HEK293 (cell line): ENCODE measurements at regions not wholly inside any gene's neighbourhood (a gene's known extent, or its start where the extent isn't known, plus 50 kb on each side); places are given as distances from the start of the nearest gene placed in this dataset.

Experiments
- CTCF ChIA-PET: fragments of 350-600 bp; formaldehyde crosslinking; extraction: SDS; loops from one replicate; lab custom pipeline; 2021; ENCODE audit warnings: antibody characterized with exemption; lab: Yijun Ruan, JAX
- POLR2A ChIA-PET: fragments of 300-600 bp; formaldehyde crosslinking; extraction: SDS; loops from one replicate; lab custom pipeline; 2020; ENCODE audit warnings: antibody characterized with exemption, inconsistent platforms; lab: Yijun Ruan, JAX
- H3K27ac ChIP-seq: fragments of 200-500 bp; sonication (Bioruptor generic); 2 replicates; pipeline ENCODE4 v1.5.1; 2014; ENCODE audit warnings: low read depth, low read length, control low read depth, inconsistent platforms; ENCODE audit errors: extremely low read depth
- H3K36me3 ChIP-seq, 2 experiments: fragments of 200-500 bp in 1 of 2; sonication (Bioruptor generic) in 1 of 2; 1 replicate in 1 of 2; 2 replicates in 1 of 2; pipeline ENCODE4 v1.5.1; 2014 to 2017; ENCODE audit warnings: inconsistent platforms in 2 of 2, low read length in 2 of 2; ENCODE audit not compliant: control insufficient read depth in 2 of 2, insufficient read depth in 1 of 2
- H3K4me1 ChIP-seq: fragments of 200-500 bp; sonication (Bioruptor generic); 2 replicates; pipeline ENCODE4 v1.5.1; 2014; ENCODE audit warnings: mild to moderate bottlenecking, low read length, inconsistent platforms; ENCODE audit not compliant: control insufficient read depth, insufficient read depth
- H3K4me3 ChIP-seq: 2 replicates; pipeline ENCODE4 v1.5.1; 2011; ENCODE audit warnings: low read depth, mild to moderate bottlenecking, control low read depth, low read length, moderate library complexity
- H3K9me3 ChIP-seq: fragments of 200-500 bp; sonication (Bioruptor generic); 2 replicates; pipeline ENCODE4 v1.5.1; 2014; ENCODE audit warnings: low read depth, low read length, inconsistent platforms; ENCODE audit not compliant: control insufficient read depth, insufficient read depth
- PRDM1 ChIP-seq: fragments of 450-650 bp; formaldehyde crosslinking; IDR thresholded peaks from 2 replicates; pipeline ENCODE4; 2016; ENCODE audit warnings: missing biosample characterization, missing genetic modification characterization
- SETDB1 ChIP-seq: IDR thresholded peaks from one replicate; pipeline ENCODE4 v1.6.1; 2017; ENCODE audit warnings: mild to moderate bottlenecking, low read length, moderate library complexity, mixed read lengths; ENCODE audit not compliant: insufficient read length
- TRIM28 ChIP-seq: IDR thresholded peaks from 2 replicates; pipeline ENCODE4 v1.6.1; 2011; ENCODE audit warnings: low read length, control low read depth, borderline replicate concordance
- ZBTB48 ChIP-seq: fragments of 450-650 bp; formaldehyde crosslinking; IDR thresholded peaks from 2 replicates; pipeline ENCODE4 v1.5.1; 2016; ENCODE audit warnings: missing biosample characterization, missing genetic modification characterization
- ZFP3 ChIP-seq: fragments of 450-650 bp; formaldehyde crosslinking; IDR thresholded peaks from 2 replicates; pipeline ENCODE4 v1.5.1; 2016; ENCODE audit warnings: low read depth, missing biosample characterization, missing genetic modification characterization
- ZIC2 ChIP-seq: fragments of 450-650 bp; formaldehyde crosslinking; IDR thresholded peaks from 2 replicates; pipeline ENCODE4 v1.5.1; 2016; ENCODE audit warnings: missing biosample characterization, missing genetic modification characterization
- ZNF155 ChIP-seq: fragments of 450-650 bp; formaldehyde crosslinking; IDR thresholded peaks from 2 replicates; pipeline ENCODE4 v1.5.1; 2016; ENCODE audit warnings: missing biosample characterization, missing genetic modification characterization
- ZNF223 ChIP-seq: fragments of 450-650 bp; formaldehyde crosslinking; IDR thresholded peaks from 2 replicates; pipeline ENCODE4 v1.5.1; 2016; ENCODE audit warnings: missing biosample characterization, missing genetic modification characterization
- ZNF274 ChIP-seq, 2 experiments: fragments of 200-500 bp in 1 of 2; fragments of 450-650 bp in 1 of 2; sonication (Bioruptor generic) in 1 of 2; formaldehyde crosslinking in 1 of 2; IDR thresholded peaks; 2 replicates each; pipeline versions ENCODE4 v1.5.1 to v1.6.1; 2014 to 2016; ENCODE audit warnings: borderline replicate concordance in 1 of 2, inconsistent platforms in 1 of 2, low read length in 1 of 2, missing biosample characterization in 1 of 2, missing genetic modification characterization in 1 of 2
- ZNF311 ChIP-seq: fragments of 450-650 bp; formaldehyde crosslinking; IDR thresholded peaks from 2 replicates; pipeline ENCODE4 v1.5.1; 2017; ENCODE audit warnings: missing biosample characterization, missing genetic modification characterization, borderline replicate concordance
- ZNF776 ChIP-seq: fragments of 450-650 bp; formaldehyde crosslinking; IDR thresholded peaks from 2 replicates; pipeline ENCODE4 v1.5.0; 2017; ENCODE audit warnings: missing biosample characterization, missing genetic modification characterization, borderline replicate concordance
- ZSCAN16 ChIP-seq: fragments of 450-650 bp; formaldehyde crosslinking; IDR thresholded peaks from 2 replicates; pipeline ENCODE4 v1.5.1; 2016; ENCODE audit warnings: missing biosample characterization, missing genetic modification characterization
- TF ChIP-seq, protein P1 (sequence below): fragments of 450-650 bp; formaldehyde crosslinking; IDR thresholded peaks from 2 replicates; pipeline ENCODE4; 2016; ENCODE audit warnings: missing biosample characterization, missing genetic modification characterization
- TF ChIP-seq, protein P2 (sequence below): fragments of 450-650 bp; formaldehyde crosslinking; IDR thresholded peaks from 2 replicates; pipeline ENCODE4 v1.5.1; 2016; ENCODE audit warnings: missing biosample characterization, missing genetic modification characterization
- TF ChIP-seq, protein P3 (sequence below): IDR thresholded peaks from 2 replicates; pipeline ENCODE4 v1.6.1; 2011; ENCODE audit warnings: mild to moderate bottlenecking, low read depth, low read length, borderline replicate concordance
- TF ChIP-seq, protein P4 (sequence below): fragments of 450-650 bp; formaldehyde crosslinking; IDR thresholded peaks from 2 replicates; pipeline ENCODE4 v1.5.1; 2016; ENCODE audit warnings: missing biosample characterization, missing genetic modification characterization, borderline replicate concordance

DNA sequence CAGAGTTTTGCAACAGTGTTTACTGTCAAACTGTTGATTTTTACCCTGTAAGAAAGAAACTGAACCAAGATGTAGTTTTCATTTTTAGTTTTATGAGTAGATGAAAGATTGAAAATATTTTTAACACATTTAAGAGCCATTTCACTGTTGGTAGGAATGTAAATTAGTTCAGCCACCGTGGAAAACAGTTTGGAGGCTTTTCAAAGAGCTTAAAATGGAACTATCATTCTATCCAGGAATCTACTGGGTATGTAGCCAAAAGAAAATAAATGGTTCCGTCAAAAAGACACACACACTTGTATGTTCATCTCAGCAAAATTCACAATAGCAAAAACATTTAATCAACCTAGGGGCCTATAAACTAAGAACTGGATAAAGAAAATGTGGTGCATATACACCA lies 729.8 kb upstream of the CDH7 start:
- POLR2A ChIA-PET = no interaction called here
- TF ChIP-seq, protein P1, sequence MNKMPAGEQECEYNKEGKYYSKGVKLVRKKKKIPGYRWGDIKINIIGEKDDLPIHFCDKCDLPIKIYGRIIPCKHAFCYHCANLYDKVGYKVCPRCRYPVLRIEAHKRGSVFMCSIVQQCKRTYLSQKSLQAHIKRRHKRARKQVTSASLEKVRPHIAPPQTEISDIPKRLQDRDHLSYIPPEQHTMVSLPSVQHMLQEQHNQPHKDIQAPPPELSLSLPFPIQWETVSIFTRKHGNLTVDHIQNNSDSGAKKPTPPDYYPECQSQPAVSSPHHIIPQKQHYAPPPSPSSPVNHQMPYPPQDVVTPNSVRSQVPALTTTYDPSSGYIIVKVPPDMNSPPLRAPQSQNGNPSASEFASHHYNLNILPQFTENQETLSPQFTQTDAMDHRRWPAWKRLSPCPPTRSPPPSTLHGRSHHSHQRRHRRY (tag by site-specific recombination) = no peak
- TF ChIP-seq ZNF311 (tag by site-specific recombination) (no peak), PRDM1 (tag by site-specific recombination) (no peak), ZNF274 (IDR thresholded peaks at IDR 0.05; ENCODE audit: low read length) (no peak), ZNF274 (tag by site-specific recombination; IDR thresholded peaks at IDR 0.05; ENCODE audit: borderline replicate concordance) (no peak), ZNF223 (tag by site-specific recombination) (no peak), ZFP3 (tag by site-specific recombination) (no peak), SETDB1 (no peak), ZNF155 (no peak)
- TF ChIP-seq, protein P2, sequence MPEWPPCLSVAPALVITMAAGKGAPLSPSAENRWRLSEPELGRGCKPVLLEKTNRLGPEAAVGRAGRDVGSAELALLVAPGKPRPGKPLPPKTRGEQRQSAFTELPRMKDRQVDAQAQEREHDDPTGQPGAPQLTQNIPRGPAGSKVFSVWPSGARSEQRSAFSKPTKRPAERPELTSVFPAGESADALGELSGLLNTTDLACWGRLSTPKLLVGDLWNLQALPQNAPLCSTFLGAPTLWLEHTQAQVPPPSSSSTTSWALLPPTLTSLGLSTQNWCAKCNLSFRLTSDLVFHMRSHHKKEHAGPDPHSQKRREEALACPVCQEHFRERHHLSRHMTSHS (tag by site-specific recombination) = no peak
- TF ChIP-seq, protein P3, sequence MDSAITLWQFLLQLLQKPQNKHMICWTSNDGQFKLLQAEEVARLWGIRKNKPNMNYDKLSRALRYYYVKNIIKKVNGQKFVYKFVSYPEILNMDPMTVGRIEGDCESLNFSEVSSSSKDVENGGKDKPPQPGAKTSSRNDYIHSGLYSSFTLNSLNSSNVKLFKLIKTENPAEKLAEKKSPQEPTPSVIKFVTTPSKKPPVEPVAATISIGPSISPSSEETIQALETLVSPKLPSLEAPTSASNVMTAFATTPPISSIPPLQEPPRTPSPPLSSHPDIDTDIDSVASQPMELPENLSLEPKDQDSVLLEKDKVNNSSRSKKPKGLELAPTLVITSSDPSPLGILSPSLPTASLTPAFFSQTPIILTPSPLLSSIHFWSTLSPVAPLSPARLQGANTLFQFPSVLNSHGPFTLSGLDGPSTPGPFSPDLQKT = no peak

DNA sequence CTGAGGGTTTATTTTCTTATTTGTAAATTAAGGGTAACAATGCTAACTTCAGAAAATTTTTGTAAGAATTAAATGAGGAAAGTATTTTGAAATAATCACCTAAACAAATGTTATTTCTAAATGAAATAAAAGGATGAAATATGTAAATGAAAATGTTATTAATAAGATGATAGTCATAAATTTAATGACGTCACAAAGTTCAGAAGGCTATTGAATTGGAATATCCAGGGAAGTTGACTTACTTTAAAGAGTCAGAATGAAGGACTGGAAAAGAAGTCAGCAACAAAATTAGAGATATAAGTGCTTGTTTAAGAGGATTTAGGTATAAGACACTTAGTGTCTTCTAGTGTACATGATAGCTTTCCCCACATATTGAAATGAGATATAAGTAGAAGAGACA lies 732.6 kb upstream of the CDH7 start:
- Histone ChIP-seq H3K27ac (no peak overlapping the region), H3K9me3 (no peaks in the 10 kb centered on the region), H3K4me3 (no peak overlapping the region), H3K4me1 (no peaks in the 10 kb centered on the region), H3K36me3 (no peaks in the 10 kb centered on the region)
- no peak for TF ChIP-seq ZNF776 (tag by site-specific recombination)
- ChIA-PET CTCF (no interaction called here), POLR2A (no interaction called here)

More for the DNA sequence above, 729.8 kb upstream of the CDH7 start:
- no peak overlapping the region for H3K4me3 ChIP-seq
- H3K4me1 ChIP-seq = no peaks in the 10 kb centered on the region
- no peak overlapping the region for H3K27ac ChIP-seq
- CTCF ChIA-PET = interaction anchor here (0.8 kb wide), 1 partner anchor 342 kb away, joined by 3 read pairs; no protein-coding TSS in a partner anchor
- H3K9me3 ChIP-seq = no peaks in the 10 kb centered on the region
- no peaks in the 10 kb centered on the region for H3K36me3 ChIP-seq

DNA sequence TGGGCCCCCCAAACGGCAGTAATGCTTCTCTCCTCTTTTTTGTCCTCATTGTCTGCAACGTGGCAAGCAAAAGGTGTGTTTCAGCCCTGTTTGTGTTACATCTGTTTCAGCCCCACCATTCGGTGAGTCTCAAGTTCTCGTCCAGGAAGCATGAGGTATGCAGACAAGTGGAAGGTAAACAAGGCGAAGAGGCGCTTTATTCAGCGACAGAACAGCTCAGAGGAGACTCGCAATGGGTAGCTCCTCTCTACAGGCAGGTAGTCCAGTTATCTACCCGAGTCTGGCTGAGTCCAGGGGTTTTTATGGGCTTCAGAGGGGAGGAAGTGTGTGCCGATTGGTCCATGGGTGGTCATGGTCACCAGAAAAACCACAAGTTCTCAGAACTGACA lies 733.4 kb upstream of the CDH7 start:
- no peaks in the 10 kb centered on the region for H3K9me3 ChIP-seq
- ChIA-PET CTCF (no interaction called here), POLR2A (no interaction called here)
- H3K27ac ChIP-seq = no peak overlapping the region
- H3K4me3 ChIP-seq = no peak overlapping the region
- TF ChIP-seq ZBTB48 (tag by site-specific recombination) = no peak
- TF ChIP-seq ZSCAN16 = no peak
- TF ChIP-seq ZIC2 (tag by site-specific recombination) = no peak
- TF ChIP-seq, protein P4, sequence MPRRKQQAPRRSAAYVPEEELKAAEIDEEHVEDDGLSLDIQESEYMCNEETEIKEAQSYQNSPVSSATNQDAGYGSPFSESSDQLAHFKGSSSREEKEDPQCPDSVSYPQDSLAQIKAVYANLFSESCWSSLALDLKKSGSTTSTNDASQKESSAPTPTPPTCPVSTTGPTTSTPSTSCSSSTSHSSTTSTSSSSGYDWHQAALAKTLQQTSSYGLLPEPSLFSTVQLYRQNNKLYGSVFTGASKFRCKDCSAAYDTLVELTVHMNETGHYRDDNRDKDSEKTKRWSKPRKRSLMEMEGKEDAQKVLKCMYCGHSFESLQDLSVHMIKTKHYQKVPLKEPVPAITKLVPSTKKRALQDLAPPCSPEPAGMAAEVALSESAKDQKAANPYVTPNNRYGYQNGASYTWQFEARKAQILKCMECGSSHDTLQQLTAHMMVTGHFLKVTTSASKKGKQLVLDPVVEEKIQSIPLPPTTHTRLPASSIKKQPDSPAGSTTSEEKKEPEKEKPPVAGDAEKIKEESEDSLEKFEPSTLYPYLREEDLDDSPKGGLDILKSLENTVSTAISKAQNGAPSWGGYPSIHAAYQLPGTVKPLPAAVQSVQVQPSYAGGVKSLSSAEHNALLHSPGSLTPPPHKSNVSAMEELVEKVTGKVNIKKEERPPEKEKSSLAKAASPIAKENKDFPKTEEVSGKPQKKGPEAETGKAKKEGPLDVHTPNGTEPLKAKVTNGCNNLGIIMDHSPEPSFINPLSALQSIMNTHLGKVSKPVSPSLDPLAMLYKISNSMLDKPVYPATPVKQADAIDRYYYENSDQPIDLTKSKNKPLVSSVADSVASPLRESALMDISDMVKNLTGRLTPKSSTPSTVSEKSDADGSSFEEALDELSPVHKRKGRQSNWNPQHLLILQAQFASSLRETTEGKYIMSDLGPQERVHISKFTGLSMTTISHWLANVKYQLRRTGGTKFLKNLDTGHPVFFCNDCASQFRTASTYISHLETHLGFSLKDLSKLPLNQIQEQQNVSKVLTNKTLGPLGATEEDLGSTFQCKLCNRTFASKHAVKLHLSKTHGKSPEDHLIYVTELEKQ (tag by site-specific recombination) = no peak
- TF ChIP-seq TRIM28 = no peak
- H3K36me3 ChIP-seq = no peaks in the 10 kb centered on the region
- H3K4me1 ChIP-seq = no peaks in the 10 kb centered on the region
